ENCODE measurements at regions not wholly inside any gene's neighbourhood (a gene's known extent, or its start where the extent isn't known, plus 50 kb on each side); places are given as distances from the start of the nearest gene placed in this dataset.
"Not testable (repeated sequence)": the region's sequence is repeated elsewhere in the genome, so short reads cannot be mapped to it uniquely, and the experiment has no call there.

- H3K4me1 ChIP-seq, result no peaks in the 10 kb centered on the region
- intact Hi-C loops (cut with DNase I; ENCODE audit: low total_unique reads) (no loop called here), in situ Hi-C loops (cut with MboI; ENCODE audit: low sequenced_read_pairs in 4 of 4) (no loop called here)
- H3K4me3 ChIP-seq, result no peak overlapping the region
- DNase-seq (no peak), ATAC-seq (no peak)
- no peak overlapping the region for H3K27ac ChIP-seq
- no peaks in the 10 kb centered on the region for H3K9me3 ChIP-seq
- TF ChIP-seq POLR2A (IDR thresholded peaks at IDR 0.05) (no peak), CTCF (IDR thresholded peaks at IDR 0.05 in 4 of 5, conservative IDR thresholded peaks at IDR 0.05 in 1 of 5) (no peak)
- H3K36me3 ChIP-seq, result no peaks in the 10 kb centered on the region
- no peaks in the 10 kb centered on the region for H3K27me3 ChIP-seq
Observed at GRCh38 chr14:58740379-58740935, 102.7 kb downstream of the DACT1 start.

GRCh38 chr14:58744801-58745394, 107.1 kb downstream of the DACT1 start:
- DNase-seq (no peak), ATAC-seq (no peak)
- H3K9me3 ChIP-seq, result no peaks in the 10 kb centered on the region
- in situ Hi-C loops (cut with MboI; ENCODE audit: low sequenced_read_pairs in 4 of 4), result no loop called here
- H3K4me3 ChIP-seq, result no peak overlapping the region
- no peaks in the 10 kb centered on the region for H3K27me3 ChIP-seq
- intact Hi-C loops (cut with DNase I; ENCODE audit: low total_unique reads), result no loop called here
- H3K36me3 ChIP-seq, result no peaks in the 10 kb centered on the region
- no peak overlapping the region for H3K27ac ChIP-seq
- no peak for TF ChIP-seq POLR2A (IDR thresholded peaks at IDR 0.05)
- no peak for TF ChIP-seq CTCF (IDR thresholded peaks at IDR 0.05 in 4 of 5, conservative IDR thresholded peaks at IDR 0.05 in 1 of 5)
- H3K4me1 ChIP-seq, result peaks cover 0 to 5% of the 10 kb centered on the region in 2 donors

GRCh38 chr14:58746261-58746660, 108.5 kb downstream of the DACT1 start:
- ATAC-seq (no peak), DNase-seq (no peak)
- in situ Hi-C loops (cut with MboI; ENCODE audit: low sequenced_read_pairs in 4 of 4), result no loop called here
- H3K4me3 ChIP-seq, result no peak overlapping the region
- no peaks in the 10 kb centered on the region for H3K9me3 ChIP-seq
- H3K27ac ChIP-seq, result no peak overlapping the region
- intact Hi-C loops (cut with DNase I; ENCODE audit: low total_unique reads), result no loop called here
- H3K4me1 ChIP-seq, result peaks cover 0 to 5% of the 10 kb centered on the region in 2 donors
- no peaks in the 10 kb centered on the region for H3K36me3 ChIP-seq
- H3K27me3 ChIP-seq, result no peaks in the 10 kb centered on the region
- TF ChIP-seq POLR2A (IDR thresholded peaks at IDR 0.05), result no peak
- TF ChIP-seq CTCF (IDR thresholded peaks at IDR 0.05 in 4 of 5, conservative IDR thresholded peaks at IDR 0.05 in 1 of 5), result no peak

- intact Hi-C loops (cut with DNase I; ENCODE audit: low total_unique reads), result no loop called here
- peaks cover 0 to 5% of the 10 kb centered on the region in 2 donors for H3K4me1 ChIP-seq
- ATAC-seq, result no peak
- H3K36me3 ChIP-seq, result no peaks in the 10 kb centered on the region
- in situ Hi-C loops (cut with MboI; ENCODE audit: low sequenced_read_pairs in 4 of 4), result no loop called here
- H3K9me3 ChIP-seq, result no peaks in the 10 kb centered on the region
- no peak overlapping the region for H3K4me3 ChIP-seq
- no peak for DNase-seq
- H3K27ac ChIP-seq, result no peak overlapping the region
- no peaks in the 10 kb centered on the region for H3K27me3 ChIP-seq
- TF ChIP-seq POLR2A (IDR thresholded peaks at IDR 0.05), result no peak
Observed at GRCh38 chr14:58746701-58747100, 108.9 kb downstream of the DACT1 start.

- H3K27ac ChIP-seq, result no peak overlapping the region
- intact Hi-C loops (cut with DNase I; ENCODE audit: low total_unique reads), result no loop called here
Observed at GRCh38 chr14:58747181-58747580, 109.4 kb downstream of the DACT1 start.

GRCh38 chr14:58748251-58748650, 110.5 kb downstream of the DACT1 start:
- H3K36me3 ChIP-seq, H3K27ac ChIP-seq: not testable (repeated sequence)

More at GRCh38 chr14:58747181-58747580, 109.4 kb downstream of the DACT1 start:
- no peak overlapping the region for H3K4me3 ChIP-seq
- H3K27me3 ChIP-seq, result no peaks in the 10 kb centered on the region
- TF ChIP-seq POLR2A (IDR thresholded peaks at IDR 0.05) (no peak), CTCF (IDR thresholded peaks at IDR 0.05 in 4 of 5, conservative IDR thresholded peaks at IDR 0.05 in 1 of 5) (no peak)
- ATAC-seq (no peak), DNase-seq (peak; percentile 21 to 36)
- H3K36me3 ChIP-seq, result no peaks in the 10 kb centered on the region
- H3K9me3 ChIP-seq, result no peaks in the 10 kb centered on the region
- H3K4me1 ChIP-seq, result peaks cover 2 to 8% of the 10 kb centered on the region in 2 donors
- in situ Hi-C loops (cut with MboI; ENCODE audit: low sequenced_read_pairs in 4 of 4), result no loop called here

More at GRCh38 chr14:58748251-58748650, 110.5 kb downstream of the DACT1 start:
- ATAC-seq; DNase-seq; in situ Hi-C loops (cut with MboI; ENCODE audit: low sequenced_read_pairs in 4 of 4); H3K4me3 ChIP-seq; H3K9me3 ChIP-seq; H3K27me3 ChIP-seq; intact Hi-C loops (cut with DNase I; ENCODE audit: low total_unique reads): not testable (repeated sequence)
- H3K4me1 ChIP-seq, result peaks cover 7 to 18% of the 10 kb centered on the region in 2 donors

Data from gastrocnemius medialis (tissue), 4 donors.